ENCODE measurements at regions not wholly inside any gene's neighbourhood (a gene's known extent, or its start where the extent isn't known, plus 50 kb on each side); places are given as distances from the start of the nearest gene placed in this dataset.

DNA sequence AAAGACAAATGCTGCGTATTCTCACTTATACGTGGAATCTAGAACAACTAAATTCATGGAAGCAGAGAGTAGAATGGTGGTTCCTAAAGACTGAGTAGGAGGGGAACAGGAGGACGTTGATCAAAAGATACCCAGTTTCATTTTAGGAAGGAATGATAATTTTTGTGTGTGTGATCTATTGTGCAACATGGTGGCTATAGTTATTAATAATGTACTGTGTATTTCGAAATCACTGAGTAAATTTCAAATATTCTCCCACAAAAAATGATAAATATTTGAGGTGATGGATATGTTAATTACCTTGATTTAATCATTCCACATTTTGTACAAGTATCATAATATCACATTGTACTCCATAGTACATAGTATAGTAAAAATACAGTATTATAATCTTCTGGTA lies 187.5 kb downstream of the MOXD1 start:
- TF ChIP-seq POLR2A (IDR thresholded peaks at IDR 0.05; ENCODE audit: low read length) (no peak), GATA1 (IDR thresholded peaks at IDR 0.05; ENCODE audit: low read depth, low read length) (no peak)
- DNase-seq = no peak

DNA sequence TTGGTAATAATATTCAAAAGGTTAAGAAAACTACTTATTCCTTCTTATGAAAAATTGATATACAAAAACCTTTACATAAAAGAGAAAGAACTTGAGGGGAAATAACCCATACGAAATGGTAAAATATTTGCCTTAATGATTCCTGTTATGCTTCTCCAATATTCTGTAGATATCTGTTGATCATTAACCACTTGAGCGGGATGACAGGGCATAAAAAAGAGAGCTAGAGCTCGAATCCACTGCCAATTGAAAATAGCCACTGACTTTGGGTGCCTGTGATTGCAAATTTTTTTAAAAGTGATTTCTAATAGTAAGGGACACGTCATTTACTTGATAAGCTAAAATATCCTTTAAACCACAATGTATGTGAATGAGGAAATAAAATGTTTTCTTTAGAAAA lies 188.1 kb downstream of the MOXD1 start:
- DNase-seq = no peak

DNA sequence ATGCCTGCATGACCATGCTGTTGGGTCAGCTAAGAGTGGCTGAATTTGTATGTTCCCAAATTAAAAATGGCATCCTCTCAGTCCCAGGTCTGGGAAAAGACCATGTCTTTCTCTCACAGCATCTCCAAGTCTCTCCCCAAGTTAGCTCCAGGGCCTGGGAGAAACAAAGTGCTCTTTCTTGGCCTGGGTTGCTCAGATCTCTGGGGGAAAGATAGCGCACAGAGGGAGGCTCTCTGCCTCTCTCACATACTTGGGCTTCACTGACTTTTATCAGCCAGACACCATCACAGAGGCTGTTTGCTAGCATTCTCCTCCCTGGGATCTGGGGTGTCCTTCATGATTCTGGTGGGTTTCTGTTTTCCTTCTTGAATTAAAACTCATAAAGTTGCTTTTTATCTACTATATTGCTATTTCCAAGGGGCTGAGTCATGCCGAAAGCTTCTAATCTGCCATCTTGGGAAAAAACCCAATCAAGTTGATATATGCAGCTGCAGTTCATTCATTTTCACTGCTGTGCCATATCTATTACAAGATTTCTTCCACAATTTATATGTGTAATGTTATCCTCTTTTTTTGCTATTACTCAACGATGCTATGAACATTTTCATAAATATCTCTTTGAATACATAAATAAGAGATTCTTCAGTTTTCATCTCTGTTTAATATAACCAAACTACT lies 190.2 kb downstream of the MOXD1 start:
- no peak for DNase-seq
- TF ChIP-seq POLR2A (IDR thresholded peaks at IDR 0.05; ENCODE audit: low read length) (no peak), GATA1 (IDR thresholded peaks at IDR 0.05; ENCODE audit: low read depth, low read length) (no peak)

More for the DNA sequence above, 188.1 kb downstream of the MOXD1 start:
- TF ChIP-seq POLR2A (IDR thresholded peaks at IDR 0.05; ENCODE audit: low read length) = no peak
- TF ChIP-seq GATA1 (IDR thresholded peaks at IDR 0.05; ENCODE audit: low read depth, low read length) = no peak

DNA sequence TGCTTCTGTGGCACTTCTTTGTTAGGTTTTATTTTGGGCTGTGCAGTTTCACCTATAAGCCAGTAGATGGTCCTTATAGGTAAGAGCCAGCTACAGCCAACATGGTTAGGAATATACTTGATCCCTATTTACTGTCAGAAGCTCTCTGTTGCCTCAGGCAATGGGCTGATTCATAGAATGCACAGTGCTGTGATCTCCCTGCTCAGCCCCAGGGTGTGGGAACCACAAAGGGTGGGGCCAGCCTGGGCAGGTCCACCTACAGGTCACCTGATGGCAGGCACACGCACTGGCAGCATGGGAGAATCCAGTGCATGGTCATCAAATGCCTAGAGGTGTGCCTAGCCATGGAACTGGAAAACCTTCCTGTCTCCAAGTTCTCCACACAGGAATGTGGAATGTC lies 191.9 kb downstream of the MOXD1 start:
- no peak for DNase-seq
- no peak for TF ChIP-seq GATA1 (IDR thresholded peaks at IDR 0.05; ENCODE audit: low read depth, low read length)
- TF ChIP-seq POLR2A (IDR thresholded peaks at IDR 0.05; ENCODE audit: low read length) = no peak

DNA sequence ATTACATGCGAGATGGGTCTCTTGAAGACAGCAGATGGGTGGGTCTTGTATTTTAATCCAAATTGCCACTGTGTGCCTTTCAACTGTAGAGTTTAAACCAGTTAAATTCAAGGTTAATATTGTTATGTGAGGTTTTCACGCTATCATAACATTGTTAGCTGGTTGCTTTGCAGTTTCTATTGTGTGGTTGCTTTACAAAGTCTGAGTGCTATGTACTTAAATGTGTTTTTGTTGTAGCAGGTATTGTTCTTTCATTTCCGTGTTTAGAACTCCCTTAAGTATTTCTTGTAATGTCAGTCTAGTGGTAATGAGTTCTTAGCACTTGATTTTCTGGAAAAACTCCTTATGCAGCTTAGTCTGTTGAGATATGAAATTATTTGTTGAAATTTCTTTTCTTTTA lies 193.3 kb downstream of the MOXD1 start:
- TF ChIP-seq POLR2A (IDR thresholded peaks at IDR 0.05; ENCODE audit: low read length) = no peak
- TF ChIP-seq GATA1 (IDR thresholded peaks at IDR 0.05; ENCODE audit: low read depth, low read length) = no peak
- no peak for DNase-seq

DNA sequence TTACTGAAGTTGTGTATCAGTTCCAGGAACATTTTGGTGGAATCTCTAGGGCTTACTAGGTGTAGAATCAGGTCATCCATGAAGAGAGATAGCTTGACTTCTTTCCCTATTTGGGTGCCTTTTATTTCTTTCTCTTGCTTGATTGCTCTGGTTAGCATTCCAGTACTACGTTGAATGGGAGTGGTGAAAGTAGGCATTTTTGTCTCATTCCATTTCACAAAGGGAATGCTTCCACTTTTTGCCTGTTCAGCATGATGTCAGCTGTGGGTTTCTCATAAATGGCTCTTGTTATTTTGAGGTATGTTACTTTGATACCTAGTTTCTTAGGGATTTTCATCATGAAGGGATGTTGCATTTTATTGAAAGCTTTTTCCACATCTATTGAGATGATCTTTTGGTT lies 195.3 kb downstream of the MOXD1 start:
- no peak for TF ChIP-seq POLR2A (IDR thresholded peaks at IDR 0.05; ENCODE audit: low read length)
- no peak for TF ChIP-seq GATA1 (IDR thresholded peaks at IDR 0.05; ENCODE audit: low read depth, low read length)
- no peak for DNase-seq

DNA sequence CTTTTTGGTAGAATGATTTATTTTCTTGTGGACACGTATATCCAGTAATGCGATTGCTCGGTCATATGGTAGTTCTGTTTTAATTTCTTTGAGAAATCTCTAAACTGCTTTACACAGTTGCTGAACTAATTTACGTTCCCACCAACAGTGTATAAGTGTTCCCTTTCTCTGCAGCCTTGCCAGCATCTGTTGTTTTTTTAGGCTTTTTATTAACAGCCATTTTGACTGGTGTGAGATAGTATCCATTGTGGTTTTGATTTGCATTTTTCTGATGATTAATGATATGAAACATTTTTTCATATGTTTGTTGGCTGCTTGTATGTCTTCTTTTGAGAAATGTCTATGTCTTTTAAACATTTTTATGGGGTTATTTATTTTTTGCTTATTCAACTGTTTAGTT lies 196.7 kb downstream of the MOXD1 start:
- TF ChIP-seq GATA1 (IDR thresholded peaks at IDR 0.05; ENCODE audit: low read depth, low read length) (no peak), POLR2A (IDR thresholded peaks at IDR 0.05; ENCODE audit: low read length) (no peak)
- no peak for DNase-seq

DNA sequence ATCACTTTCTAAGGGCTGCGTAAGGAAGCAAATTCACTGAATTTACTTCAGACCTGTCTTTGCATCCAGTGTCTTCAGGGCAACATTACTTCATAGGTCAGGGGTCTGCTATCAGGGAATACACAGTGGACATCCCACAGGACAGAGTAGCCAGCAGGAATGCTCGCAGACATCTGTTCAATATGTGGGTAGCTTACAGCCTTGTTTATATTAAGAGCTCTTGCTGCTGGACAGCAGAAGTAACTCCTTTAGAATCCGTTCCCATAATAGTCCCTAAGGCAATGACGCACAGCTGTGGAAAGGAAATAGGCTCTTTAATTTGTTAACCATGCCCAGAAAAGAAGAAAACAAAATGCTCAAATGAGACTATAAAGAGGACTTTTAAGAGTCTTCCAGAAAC lies 198.7 kb downstream of the MOXD1 start:
- no peak for DNase-seq
- no peak for TF ChIP-seq POLR2A (IDR thresholded peaks at IDR 0.05; ENCODE audit: low read length)
- no peak for TF ChIP-seq GATA1 (IDR thresholded peaks at IDR 0.05; ENCODE audit: low read depth, low read length)

DNA sequence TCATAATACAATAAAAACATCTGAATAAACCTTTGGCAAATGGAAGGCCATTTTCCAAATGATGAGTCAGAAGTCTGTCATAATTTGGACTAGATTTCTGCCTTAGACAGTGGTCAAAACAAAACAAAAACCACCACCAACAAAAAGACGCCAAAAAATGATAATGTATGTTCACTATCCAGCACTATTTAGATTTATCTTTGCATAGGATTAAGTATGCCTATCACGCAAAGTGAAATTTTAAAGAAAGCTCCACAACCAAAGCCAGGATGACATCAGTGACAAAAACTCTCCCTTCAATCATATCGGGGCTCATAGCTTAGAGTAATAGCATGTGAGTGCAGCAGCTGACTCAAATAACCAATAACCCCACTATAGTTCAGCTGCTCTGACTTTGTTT lies 201.9 kb downstream of the MOXD1 start:
- DNase-seq = no peak
- no peak for TF ChIP-seq POLR2A (IDR thresholded peaks at IDR 0.05; ENCODE audit: low read length)
- no peak for TF ChIP-seq GATA1 (IDR thresholded peaks at IDR 0.05; ENCODE audit: low read depth, low read length)

DNA sequence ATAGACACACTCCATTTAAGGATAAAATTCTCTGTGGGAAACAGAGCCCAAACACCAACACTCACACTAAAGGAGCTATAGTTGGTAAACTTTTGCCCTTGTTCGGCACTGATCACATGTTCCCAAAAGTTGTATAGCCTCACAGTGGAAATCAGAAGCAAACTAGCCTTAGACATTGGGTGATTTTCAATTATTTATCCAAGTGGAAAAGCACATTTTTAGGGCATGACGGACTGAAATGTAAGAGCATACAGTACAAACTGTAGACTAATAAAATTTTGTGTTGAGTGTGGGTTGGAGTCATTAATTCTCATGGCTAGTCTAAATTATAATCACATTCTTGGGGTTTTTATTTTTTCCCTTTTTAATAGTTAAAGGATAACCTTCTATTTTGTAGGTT lies 202.4 kb downstream of the MOXD1 start:
- DNase-seq = no peak
- TF ChIP-seq POLR2A (IDR thresholded peaks at IDR 0.05; ENCODE audit: low read length) (no peak), GATA1 (IDR thresholded peaks at IDR 0.05; ENCODE audit: low read depth, low read length) (no peak)

DNA sequence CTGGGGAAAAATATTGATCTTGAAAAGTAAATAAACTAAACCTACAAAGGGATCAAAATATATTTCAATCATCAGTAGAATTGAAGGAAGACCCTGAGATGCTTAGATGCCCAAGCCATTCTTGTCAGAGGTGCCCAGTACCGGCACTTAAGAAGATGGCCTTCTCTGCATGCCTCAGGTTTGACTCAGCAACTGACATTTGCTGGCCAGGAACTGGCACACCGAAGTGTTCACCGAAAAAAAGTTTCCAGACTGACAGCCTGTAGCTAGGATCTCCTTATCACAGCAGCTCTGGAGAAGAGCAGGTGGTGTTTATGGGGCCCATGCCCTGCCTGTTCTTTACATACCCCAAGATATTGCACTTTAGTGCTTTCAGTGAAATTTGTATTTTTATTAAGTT lies 203.2 kb downstream of the MOXD1 start:
- DNase-seq = no peak
- TF ChIP-seq POLR2A (IDR thresholded peaks at IDR 0.05; ENCODE audit: low read length) = no peak
- TF ChIP-seq GATA1 (IDR thresholded peaks at IDR 0.05; ENCODE audit: low read depth, low read length) = no peak

DNA sequence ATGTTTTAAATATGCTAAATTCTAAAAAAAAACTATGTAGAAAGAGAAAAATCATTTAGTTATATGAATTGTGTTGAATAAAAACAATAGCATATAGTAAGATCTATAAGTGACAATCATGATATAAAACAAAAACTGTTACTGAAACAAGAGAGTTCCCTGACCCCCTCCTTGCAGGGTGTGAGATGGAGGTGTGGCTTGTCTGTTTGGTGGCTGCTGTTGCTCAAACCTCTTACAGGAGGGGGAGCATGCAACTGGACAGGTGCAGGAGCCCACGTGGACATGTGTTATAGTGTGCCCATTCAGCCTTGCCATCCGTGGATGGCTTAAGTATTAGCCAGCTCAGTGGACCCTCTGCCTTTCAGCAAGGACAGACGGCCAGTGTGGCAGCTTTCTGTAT lies 206.7 kb downstream of the MOXD1 start:
- DNase-seq = no peak
- TF ChIP-seq GATA1 (IDR thresholded peaks at IDR 0.05; ENCODE audit: low read depth, low read length) (no peak), POLR2A (IDR thresholded peaks at IDR 0.05; ENCODE audit: low read length) (no peak)

DNA sequence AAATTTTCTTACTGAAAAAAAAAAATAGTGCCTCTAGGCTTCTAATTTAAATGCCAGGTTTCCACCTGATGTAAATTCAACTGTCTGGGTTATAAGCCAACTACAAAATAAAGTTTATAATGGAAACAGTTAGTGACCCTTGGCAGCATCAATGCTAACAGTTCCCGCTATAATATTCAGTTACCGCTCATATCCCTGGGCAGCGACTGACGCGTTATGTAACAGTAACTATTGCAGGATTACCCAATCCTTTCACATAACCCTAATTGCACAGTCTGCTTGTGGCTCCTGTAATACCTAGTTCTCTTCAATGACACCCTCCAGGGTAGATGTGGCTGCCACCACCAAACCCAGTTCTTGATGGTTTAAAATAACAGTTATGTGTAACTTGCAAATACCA lies 208.6 kb downstream of the MOXD1 start:
- DNase-seq = no peak
- TF ChIP-seq GATA1 (IDR thresholded peaks at IDR 0.05; ENCODE audit: low read depth, low read length) = no peak
- no peak for TF ChIP-seq POLR2A (IDR thresholded peaks at IDR 0.05; ENCODE audit: low read length)

DNA sequence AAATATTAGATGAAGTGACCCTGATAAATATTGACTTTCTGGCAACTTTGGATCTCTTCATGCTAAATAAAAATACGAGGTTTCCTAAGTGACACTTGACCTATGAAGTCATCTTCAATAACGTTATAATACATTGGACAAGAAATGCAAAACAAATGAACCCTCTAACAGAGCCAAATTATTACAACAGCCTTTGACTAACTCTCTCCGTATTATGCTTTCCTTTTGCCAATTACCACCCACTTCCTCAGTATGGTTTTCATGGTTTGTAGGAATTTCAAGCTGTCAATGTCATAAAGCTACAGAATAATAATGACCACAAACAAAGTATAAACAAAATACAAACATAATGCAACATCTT lies 210.5 kb downstream of the MOXD1 start:
- DNase-seq = no peak
- TF ChIP-seq GATA1 (IDR thresholded peaks at IDR 0.05; ENCODE audit: low read depth, low read length) (no peak), POLR2A (IDR thresholded peaks at IDR 0.05; ENCODE audit: low read length) (no peak)

DNA sequence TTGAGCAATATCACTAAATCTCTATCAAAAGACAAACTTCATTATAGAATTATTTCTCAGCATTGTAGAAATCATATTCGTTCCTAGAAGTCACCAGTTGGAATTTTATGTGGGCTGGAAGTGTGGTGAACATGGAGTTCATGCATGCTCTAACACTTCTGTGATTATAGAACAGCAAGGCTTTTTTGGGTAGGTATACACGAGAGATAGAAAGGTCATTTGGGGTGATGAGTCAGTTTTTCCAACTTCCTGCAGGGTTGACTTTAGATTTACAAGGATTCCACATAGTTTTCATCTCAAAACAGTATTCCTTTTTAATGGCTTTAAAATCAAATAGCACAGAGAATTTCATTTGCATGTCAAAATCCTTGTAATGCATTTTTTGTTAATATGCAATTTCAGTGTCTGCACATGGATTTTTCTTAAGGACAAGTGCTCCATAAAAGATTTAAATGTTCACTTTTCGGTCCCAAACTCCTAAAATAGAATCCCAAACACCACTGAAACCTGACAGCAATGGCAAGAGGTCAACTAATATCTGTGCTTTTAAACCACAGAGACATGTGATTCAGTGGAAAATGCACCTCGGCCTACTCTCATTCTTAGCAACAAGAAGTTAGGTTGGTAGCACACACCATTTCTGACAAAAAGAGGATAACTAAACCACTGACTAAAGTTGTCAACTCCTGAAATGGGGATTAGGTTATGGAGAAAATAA lies 211.0 kb downstream of the MOXD1 start:
- no peak for TF ChIP-seq POLR2A (IDR thresholded peaks at IDR 0.05; ENCODE audit: low read length)
- no peak for TF ChIP-seq GATA1 (IDR thresholded peaks at IDR 0.05; ENCODE audit: low read depth, low read length)
- DNase-seq = no peak

All from erythroblast (primary cell).